HG02870 (cell line): ENCODE measurements at regions not wholly inside any gene's neighbourhood (a gene's known extent, or its start where the extent isn't known, plus 50 kb on each side); places are given as distances from the start of the nearest gene placed in this dataset.

Experiments used
- ATAC-seq: cut with Tn5 transposase; IDR thresholded peaks from one replicate; pipeline ENCODE4 v1.9.1; 2021; ENCODE audit warnings: mild to moderate bottlenecking, moderate library complexity; ENCODE audit not compliant: unreplicated experiment

DNA sequence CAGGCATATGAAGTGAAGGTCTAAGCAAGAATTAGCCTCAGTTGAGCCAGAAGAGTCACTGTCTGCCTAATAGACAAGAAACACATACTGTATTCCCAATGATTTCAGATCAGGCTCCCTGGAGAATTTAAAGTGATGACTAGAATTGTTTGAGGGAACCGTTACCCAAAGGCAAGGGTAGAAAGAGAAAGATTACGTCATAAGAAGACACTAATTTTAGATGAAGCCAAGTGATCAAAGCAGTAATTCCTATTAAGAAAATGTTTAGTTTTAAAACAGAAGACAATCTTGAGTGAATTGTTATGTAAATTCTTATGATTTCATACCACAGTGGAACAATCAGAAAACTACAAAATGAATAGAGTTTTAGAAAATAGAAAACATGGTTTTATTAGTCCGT is 194.5 kb upstream of the ARSJ start:
- ATAC-seq = no peak

DNA sequence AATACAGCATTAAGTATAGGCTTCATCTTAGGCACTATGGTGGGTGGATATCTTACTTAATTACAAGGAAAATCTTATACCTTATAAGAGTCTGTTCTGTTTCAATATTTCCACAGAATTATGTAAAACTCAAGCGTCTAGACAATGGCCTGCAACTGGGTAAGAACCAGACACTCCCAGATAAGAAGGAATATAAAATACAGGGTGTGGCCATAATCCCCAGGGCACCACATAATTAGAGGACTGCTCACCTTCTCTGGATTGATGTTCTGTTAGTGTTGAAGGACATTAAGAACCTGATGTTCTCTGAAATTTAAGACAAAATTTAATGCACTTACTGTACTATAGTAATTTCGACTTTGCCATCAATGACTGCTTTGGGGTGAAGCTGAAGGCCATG is 198.2 kb upstream of the ARSJ start:
- ATAC-seq = no peak

DNA sequence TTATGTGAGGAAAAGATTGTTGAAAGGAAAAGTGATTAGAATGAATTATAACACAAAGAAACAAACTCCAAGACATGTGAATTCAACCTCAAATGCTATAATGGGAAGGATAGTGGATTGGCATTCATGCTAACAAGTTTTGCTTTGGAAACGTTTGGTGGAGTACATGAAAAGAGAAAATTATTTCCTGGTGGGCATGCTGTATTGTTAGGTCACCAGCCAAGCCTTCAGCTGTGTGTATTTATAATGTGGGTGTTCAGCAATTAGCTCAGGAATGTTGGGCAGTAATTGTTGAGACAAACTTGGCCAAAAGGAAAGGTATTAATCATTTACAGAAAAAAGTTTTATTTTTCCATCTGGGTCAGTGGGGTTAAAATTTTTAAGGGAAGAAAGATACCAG is 198.9 kb upstream of the ARSJ start:
- no peak for ATAC-seq

DNA sequence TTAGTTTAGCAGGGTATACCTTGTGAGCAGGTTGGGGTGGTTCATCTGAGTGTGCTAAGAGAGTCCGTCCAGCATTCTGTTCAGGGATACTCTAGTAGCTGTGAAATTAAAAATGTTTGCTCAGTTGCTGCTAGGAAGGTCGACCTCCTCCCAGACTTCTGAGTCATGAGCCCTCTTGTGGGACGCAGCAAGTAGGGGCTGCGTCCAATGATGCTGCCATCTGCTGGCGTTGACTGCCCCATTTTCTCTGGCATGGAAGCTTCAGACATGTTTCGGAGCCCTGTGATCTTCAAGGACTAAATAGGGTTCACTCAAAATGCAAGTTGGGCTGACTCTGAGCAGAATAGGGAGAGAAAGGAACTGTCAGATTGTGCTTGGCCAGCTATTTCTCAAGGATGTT is 201.0 kb upstream of the ARSJ start:
- peak; percentile 78 for ATAC-seq

DNA sequence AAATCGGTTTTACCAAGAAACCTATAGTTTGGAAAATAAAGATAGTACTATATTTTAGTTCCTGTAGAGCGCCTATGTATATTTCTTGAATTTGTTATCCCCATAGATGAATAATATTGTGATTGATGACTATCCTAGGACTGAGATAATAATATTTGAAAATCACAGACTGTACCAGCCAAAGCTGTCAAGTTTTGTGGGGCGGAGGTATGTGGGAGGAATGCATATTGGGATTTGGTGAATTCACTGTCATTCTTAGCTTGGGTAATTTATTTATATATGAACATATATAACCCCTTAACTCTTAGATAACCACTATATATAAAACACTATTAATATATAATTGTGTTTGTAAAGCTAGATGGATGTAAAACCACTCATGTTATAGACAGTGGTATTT is 205.5 kb upstream of the ARSJ start:
- ATAC-seq = no peak

DNA sequence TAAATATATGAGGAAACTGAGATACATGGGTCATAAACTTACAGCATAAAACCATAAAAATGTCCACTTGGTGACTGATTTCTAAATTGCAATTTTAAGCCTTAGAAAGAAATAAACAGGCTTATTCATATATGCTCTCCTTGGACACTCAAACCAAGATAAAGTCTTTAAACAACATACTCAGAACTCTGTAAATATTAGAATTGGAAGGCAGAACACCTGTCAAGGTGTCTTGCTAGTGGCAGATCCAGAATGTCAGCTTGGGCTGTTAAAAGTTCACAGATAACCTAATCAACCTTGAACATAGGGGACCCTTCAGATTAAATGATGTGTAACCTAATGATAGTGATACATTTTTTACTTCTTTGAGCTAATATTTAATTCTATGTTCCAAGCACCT is 208.1 kb upstream of the ARSJ start:
- no peak for ATAC-seq

DNA sequence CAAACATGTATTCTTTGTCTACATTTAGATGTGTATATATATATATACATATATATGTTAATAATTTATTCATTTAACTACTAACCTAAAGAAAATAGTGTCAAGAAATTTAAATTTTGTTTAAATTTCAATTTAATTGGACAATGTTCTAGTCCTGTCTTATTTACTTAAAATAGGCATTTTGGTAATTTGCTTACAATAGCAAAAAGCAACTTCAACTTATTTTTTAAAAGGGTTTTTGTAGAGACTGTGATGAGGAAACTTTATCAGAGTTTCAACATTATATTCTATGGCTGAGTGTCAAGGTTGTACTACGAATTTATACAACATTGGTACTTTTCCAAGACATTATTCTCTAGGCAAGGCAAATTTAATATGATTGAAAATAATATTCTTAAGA is 212.0 kb upstream of the ARSJ start:
- ATAC-seq = no peak

DNA sequence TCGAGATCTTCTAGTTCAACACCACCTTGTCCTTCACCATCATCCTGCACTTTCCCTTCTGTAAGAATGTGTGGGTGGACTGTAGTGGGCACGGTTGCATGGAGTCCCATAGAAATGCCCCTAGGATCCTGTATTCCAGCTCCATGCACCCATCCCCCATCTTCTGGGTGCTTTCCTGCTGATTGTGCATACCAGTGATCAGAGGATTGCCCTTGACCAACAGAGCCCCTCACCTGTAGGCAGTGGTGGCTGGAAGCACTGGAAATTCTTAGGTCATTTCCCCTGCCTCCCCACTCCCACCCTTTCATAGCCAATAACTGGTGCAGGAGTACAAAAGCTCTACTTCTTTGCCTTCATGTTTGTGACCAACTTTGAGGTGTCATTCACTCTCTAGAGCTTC is 213.4 kb upstream of the ARSJ start:
- no peak for ATAC-seq

DNA sequence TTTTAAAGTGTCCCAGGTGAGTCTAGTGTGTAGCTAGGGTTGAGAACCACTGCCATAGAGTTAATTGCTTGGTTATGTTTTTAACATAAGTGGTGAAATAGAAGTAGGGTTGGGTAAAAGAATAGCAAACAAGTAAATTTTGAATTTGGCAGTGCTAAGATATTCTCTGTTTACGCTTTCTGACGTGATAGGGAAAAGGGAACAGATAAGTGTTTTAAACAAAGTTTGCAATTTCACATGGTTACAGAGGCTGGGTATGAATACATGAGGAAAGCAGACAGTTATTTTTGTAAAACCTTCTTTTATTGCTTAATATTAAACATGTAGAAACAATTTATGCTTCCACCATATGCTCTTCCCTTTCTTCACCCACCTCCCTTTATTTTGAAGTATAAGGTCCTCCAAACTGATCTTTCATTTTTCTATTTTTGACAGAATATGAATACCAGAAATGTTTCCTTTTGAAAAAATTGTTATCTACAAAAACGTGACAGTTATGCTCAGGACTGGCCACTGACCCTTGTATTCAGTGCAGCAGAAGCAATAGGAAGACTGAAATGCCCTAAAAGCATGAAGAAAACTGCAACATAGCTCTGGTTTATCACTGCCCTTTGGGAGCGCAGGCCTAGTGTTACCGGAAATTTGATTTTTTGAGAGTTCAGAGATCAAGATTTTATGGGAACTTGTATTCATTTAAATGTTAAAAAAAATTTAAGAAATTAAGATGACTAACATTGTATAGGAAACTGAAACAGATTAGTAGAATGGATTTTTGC is 214.4 kb upstream of the ARSJ start:
- ATAC-seq = no peak

DNA sequence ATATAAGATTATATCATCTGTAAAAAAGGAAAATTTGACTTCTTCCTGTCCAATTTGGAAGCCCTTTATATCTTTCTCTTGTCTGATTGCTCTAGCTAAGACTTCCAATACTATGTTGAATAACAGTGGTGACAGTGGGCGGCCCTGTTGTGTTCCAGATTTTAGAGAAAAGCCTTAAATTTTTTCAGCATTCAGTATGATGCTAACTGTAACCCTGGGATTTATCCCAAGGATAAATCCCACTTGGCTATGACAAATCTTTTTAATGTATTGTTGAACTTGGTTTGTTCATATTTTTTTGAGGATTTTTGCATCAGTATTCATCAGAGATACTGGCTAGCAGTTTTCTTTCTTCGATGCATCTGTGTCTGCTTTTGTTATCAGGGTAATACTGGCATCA is 217.2 kb upstream of the ARSJ start:
- ATAC-seq = no peak

DNA sequence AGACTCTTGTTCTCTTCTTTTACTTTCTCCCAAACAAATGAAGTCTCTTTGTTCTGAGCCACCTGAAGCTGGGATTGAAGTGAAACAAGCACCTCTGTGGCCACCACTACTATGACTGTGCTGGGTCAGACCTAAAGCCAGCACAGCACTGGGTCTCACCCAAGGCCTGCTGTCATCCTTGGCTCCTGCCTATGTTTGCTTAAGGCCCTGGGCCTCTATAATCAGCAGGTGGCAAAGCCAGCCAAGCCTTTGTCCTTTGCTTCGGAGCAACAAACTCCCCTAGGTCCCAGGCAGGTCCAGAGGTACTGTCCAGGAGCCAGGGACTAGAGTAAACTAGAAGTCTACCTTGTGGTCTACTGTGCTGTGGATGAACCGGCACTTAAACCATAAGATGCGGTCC is 220.6 kb upstream of the ARSJ start:
- no peak for ATAC-seq

DNA sequence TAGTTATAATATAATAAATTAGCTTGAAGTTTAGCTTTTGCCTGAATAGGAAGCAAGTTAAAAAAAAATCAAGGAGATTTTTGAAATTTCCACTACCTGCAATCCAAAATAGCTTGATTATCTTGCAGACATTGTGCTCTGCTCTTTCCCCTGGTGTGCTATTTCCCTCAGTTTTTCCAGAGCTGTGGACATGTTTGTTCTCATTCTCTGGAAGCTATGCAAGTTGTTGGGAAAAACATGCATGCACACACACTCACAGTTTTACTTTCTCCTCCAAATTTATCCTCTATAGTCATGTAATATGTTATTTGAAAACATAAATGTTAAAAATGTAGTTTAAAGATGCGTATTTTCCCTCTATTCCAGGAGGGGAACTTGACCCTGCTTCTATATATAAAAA is 225.8 kb upstream of the ARSJ start:
- ATAC-seq = no peak

DNA sequence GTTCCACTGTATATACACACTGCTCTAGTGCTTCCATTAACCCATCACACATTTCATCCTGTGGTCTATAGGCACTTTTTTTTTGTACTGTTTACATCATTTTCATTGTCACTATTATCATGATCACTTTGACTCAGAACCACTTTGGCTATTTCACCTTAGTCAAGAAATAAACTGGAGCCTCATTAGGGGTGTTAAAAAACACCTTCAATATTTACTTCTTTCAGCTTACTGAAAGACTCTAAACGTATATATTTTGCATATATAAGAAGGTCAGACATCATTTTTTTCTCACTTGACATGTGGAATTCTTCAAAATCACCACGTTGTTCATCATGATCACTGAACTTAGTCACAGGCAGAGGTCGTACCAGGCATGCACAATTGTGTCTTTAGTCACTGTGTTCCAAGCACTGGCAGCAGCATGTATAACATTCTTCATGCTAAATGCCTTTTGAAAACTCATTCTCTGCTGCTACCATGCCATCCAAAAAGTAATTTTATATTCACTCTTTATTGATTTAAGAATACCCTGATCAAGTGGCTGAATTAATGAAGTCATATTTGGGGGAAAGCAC is 229.2 kb upstream of the ARSJ start:
- ATAC-seq = no peak

DNA sequence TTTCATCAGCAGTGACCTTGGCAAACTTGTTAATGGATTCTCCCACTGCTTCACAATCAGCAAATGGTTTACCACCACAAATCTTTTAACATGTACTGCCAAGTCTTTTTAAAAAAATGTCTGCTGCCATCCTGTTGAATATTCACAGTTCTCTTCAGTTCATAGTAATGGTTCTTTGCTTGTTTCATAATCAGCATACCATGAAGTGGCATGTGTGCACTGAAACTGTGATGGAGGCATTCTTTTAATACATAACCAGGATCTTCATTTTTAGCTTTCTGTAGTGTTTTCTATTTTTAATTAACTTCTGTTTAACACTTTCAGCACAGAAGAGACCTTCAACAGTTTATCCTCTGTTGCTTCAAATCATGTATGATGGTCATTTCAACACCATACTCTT is 230.1 kb upstream of the ARSJ start:
- no peak for ATAC-seq

DNA sequence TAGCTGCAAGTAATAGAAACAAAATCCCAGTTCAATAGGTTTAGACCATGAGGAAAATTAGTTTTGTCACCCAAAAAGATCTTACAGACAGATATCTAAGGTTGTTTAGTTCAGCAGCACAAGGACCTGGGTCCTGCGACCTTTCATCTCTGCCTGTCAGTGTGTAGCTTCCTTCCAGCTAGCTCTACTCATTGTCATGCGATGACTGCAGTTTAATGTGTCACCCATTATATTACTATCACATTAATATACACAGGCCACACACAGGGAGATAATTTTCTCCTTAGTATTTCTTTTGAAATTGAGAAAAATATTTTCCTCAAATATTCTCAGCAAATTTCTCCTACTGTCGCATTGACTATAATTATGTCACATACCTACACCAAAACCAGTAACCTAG is 232.1 kb upstream of the ARSJ start:
- ATAC-seq = no peak

DNA sequence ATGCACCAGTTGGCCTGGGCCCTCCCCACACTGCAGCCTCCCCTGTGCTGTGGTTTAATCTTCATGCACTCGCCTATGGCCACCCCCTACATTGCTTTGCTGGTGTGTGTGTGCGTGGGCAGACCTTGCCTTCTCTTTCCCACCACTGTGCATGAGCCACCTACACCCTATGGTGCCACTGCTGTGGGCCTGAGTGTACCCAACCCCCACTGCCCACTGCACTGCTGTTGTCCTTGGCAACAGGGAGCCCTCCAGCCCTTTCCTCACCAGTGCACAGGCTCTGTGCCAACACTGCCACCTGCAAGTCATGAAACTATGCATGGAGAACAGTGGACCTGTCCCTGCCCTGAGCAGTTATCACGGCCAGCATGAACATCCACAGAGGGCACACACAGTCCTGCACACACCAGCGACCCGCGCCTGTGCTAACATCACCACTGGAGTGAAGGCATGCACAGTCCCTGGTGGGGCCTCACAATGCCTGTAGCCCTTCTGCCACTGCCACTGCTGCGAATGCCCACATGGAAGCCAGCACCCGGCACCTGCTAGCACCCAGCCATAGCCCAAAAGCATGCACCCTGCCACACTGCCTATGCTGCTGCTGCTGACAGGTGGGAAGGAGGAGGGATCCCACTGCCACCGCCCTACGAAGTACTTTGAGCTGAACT is 237.8 kb upstream of the ARSJ start:
- no peak for ATAC-seq

DNA sequence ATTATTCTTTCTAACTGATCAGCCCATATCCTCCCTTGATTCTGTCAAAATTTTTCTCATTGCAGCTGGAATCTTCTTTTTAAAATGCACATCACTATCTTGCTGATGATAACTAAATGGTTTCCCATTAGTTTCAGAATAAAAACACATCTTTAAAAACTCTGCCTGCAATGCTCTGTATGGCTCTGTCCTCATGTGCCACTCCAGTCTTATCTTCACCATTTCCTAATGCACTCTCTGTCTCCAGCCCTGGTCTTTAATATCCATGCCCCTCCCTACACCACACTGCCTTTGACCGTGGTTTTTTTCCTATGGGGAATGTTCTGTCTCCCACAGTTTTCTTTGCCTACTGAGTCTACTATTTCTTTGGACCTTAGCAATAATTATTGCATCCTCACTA is 244.1 kb upstream of the ARSJ start:
- ATAC-seq = no peak

DNA sequence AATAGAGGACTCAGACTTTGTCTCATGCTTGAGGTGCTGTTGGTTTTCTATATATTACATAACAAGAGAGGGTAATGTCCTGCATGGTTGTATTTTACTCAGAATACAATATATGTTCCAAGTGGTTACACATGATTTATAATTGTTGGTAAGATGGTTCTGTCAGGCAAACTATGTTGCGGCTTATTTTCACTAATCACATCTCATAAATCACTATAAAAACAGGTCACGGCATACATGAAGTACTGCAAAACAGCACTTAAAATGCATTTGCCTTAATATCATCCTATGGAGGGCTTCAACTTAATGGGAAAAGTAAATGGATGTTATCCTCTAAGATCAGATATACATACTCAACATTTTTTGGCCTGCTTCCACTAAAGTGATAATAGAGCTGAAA is 246.0 kb upstream of the ARSJ start:
- ATAC-seq = no peak

DNA sequence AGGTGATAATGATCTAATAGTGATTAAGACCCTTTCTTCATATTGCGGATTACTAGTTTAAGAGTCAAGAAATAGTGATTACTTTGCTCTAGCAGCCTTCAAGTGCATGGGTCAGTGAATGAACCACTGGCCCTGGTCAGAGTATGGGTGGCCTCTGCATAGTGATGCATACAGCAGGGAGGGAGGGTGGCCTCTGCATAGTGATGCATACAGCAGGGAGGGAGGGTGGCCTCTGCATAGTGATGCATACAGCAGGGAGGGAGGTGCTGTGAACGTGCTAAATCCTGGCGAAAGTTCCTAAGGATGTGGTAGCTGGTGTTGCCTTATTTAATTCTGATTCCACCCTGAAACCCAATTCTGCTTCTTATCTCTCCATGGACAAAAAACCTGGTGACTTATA is 246.7 kb upstream of the ARSJ start:
- ATAC-seq = no peak

DNA sequence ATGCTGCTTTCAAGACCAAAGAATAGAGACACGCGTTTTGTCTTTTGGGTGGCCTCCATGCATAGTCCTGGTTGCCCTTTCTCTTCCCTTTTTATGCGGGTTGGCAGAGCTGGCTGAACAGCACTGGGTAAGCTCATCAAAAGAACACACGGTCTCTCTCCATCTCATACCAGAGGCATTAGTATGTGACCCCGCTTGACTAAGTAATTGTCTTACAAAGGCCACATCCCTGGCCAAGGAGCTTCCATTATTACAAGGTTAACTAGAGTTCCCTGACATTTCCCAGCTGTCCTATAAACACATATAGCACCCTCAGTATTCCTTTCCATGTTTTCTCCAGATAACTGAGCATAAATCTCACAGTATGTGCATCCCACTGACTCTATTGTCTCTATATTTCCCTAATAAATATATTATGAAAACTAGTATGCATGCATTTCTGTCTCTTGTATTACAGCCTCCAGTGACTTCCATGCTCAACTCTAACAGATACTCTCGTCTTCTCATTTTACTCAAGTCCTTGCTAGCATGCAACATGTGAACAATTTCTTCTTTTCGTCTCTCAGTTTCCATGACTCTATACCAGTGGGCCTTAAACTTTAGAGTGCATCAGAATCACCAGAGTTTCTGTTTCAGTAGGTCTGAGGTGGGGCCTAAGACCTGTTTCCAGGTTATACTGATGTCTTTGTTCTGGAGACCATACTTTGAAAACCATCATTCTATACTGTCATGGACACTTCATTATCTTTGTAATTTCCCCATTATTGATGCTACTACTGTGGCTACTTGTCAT is 247.7 kb upstream of the ARSJ start:
- ATAC-seq = peak; percentile 74

DNA sequence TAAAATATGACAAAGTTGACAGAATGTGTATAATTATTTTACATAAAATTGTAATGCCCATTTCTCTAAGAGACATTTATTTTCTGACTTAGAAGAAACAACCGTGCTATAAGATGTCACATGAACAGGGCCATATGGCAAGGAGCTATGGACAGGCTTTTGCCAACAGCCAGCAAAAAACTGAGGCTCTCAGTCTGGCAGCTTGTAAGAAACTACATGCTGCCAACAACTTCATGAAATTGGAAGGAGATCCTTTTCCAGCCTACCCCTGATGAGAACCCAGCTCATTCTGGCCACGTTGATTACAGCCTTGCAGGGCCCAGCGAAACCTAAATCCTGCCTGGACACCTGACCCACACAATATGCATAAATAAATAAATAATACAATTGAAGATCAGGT is 250.3 kb upstream of the ARSJ start:
- ATAC-seq = no peak
